Osteoblast (primary cell): ENCODE measurements at regions not wholly inside any gene's neighbourhood (a gene's known extent, or its start where the extent isn't known, plus 50 kb on each side); places are given as distances from the start of the nearest gene placed in this dataset.

Source experiments
- DNase-seq: peaks from one replicate; pipeline ENCODE4 v3.0.0; 2011; ENCODE audit warnings: low spot score, mixed read lengths; ENCODE audit not compliant: insufficient read length; ENCODE audit errors: missing footprints
- H2AFZ ChIP-seq: 2 replicates; pipeline ENCODE4 v1.6.0; 2011; ENCODE audit warnings: mild to moderate bottlenecking, low read length
- H3K27ac ChIP-seq: 2 replicates; pipeline ENCODE4 v1.5.1; 2011; ENCODE audit warnings: mild to moderate bottlenecking, low read depth, low read length, moderate library complexity
- H3K27me3 ChIP-seq: 2 replicates; pipeline ENCODE4 v1.6.0; 2012; ENCODE audit warnings: mild to moderate bottlenecking, control low read depth, inconsistent platforms, low read length, moderate library complexity; ENCODE audit not compliant: insufficient read depth
- H3K36me3 ChIP-seq: 2 replicates; pipeline ENCODE4 v1.5.1; 2011; ENCODE audit warnings: mild to moderate bottlenecking, low read length, control low read depth, moderate library complexity; ENCODE audit not compliant: insufficient read depth
- H3K4me1 ChIP-seq: 2 replicates; pipeline ENCODE4 v1.5.1; 2011; ENCODE audit warnings: mild to moderate bottlenecking, low read length, control low read depth, moderate library complexity; ENCODE audit not compliant: insufficient read depth
- H3K4me2 ChIP-seq: 2 replicates; pipeline ENCODE4 v1.6.0; 2011; ENCODE audit warnings: mild to moderate bottlenecking, low read length; ENCODE audit not compliant: insufficient read depth
- H3K4me3 ChIP-seq: fragments of 200-600 bp; sonication (generic); 3 replicates; pipeline ENCODE4 v1.5.1; 2012; ENCODE audit warnings: mild to moderate bottlenecking, low read length, inconsistent platforms; ENCODE audit not compliant: insufficient read depth
- H3K79me2 ChIP-seq: 2 replicates; pipeline ENCODE4 v1.6.0; 2012; ENCODE audit warnings: mild to moderate bottlenecking, low read length, control low read depth, inconsistent platforms; ENCODE audit not compliant: insufficient read depth
- H3K9me3 ChIP-seq: 2 replicates; pipeline ENCODE4 v1.5.1; 2011; ENCODE audit warnings: low read depth, low read length, control low read depth
- H4K20me1 ChIP-seq: 2 replicates; pipeline ENCODE4 v1.6.0; 2012; ENCODE audit warnings: mild to moderate bottlenecking, low read length, control low read depth; ENCODE audit not compliant: insufficient read depth
- CTCF ChIP-seq: IDR thresholded peaks from 2 replicates; pipeline ENCODE4 v1.5.1; 2011; ENCODE audit warnings: mild to moderate bottlenecking, low read depth, low read length, moderate library complexity; ENCODE audit errors: extremely low read depth

- H3K27ac ChIP-seq = no peak overlapping the region
- no peak for DNase-seq
- H3K36me3 ChIP-seq = no peaks in the 10 kb centered on the region
Observed at GRCh38 chr11:92873551-92873950, 95.9 kb upstream of the MTNR1B start.

GRCh38 chr11:92875473-92875872 lies 94.0 kb upstream of the MTNR1B start:
- H3K4me3 ChIP-seq = no peak overlapping the region
- no peak overlapping the region for H3K4me2 ChIP-seq
- H3K4me1 ChIP-seq = peaks cover 3% of the 10 kb centered on the region
- H3K27me3 ChIP-seq = no peaks in the 10 kb centered on the region
- H3K9me3 ChIP-seq = no peaks in the 10 kb centered on the region
- DNase-seq = no peak
- no peak overlapping the region for H2AFZ ChIP-seq
- H4K20me1 ChIP-seq = no peaks in the 10 kb centered on the region
- H3K36me3 ChIP-seq = no peaks in the 10 kb centered on the region
- no peak overlapping the region for H3K27ac ChIP-seq
- no peaks in the 10 kb centered on the region for H3K79me2 ChIP-seq
- no peak for TF ChIP-seq CTCF

More at GRCh38 chr11:92873551-92873950, 95.9 kb upstream of the MTNR1B start:
- H3K4me1 ChIP-seq = peaks cover 6% of the 10 kb centered on the region
- H4K20me1 ChIP-seq = no peaks in the 10 kb centered on the region
- peaks cover 3% of the 10 kb centered on the region for H3K27me3 ChIP-seq
- no peak overlapping the region for H3K4me2 ChIP-seq
- TF ChIP-seq CTCF = no peak
- H3K9me3 ChIP-seq = no peaks in the 10 kb centered on the region
- no peaks in the 10 kb centered on the region for H3K79me2 ChIP-seq
- no peak overlapping the region for H3K4me3 ChIP-seq
- no peak overlapping the region for H2AFZ ChIP-seq

- no peak for TF ChIP-seq CTCF
- no peaks in the 10 kb centered on the region for H3K36me3 ChIP-seq
Observed at GRCh38 chr11:92879086-92879485, 90.4 kb upstream of the MTNR1B start.

GRCh38 chr11:92880381-92880780 lies 89.1 kb upstream of the MTNR1B start:
- no peaks in the 10 kb centered on the region for H3K4me1 ChIP-seq
- no peak overlapping the region for H3K4me3 ChIP-seq
- no peak overlapping the region for H3K27ac ChIP-seq
- H4K20me1 ChIP-seq = no peaks in the 10 kb centered on the region
- no peak overlapping the region for H2AFZ ChIP-seq
- no peak overlapping the region for H3K4me2 ChIP-seq
- no peaks in the 10 kb centered on the region for H3K27me3 ChIP-seq
- TF ChIP-seq CTCF = no peak
- no peaks in the 10 kb centered on the region for H3K79me2 ChIP-seq
- no peaks in the 10 kb centered on the region for H3K36me3 ChIP-seq
- H3K9me3 ChIP-seq = no peaks in the 10 kb centered on the region
- DNase-seq = no peak

More at GRCh38 chr11:92879086-92879485, 90.4 kb upstream of the MTNR1B start:
- Histone ChIP-seq H3K27ac (no peak overlapping the region), H3K79me2 (no peaks in the 10 kb centered on the region), H3K27me3 (no peaks in the 10 kb centered on the region), H3K4me2 (no peak overlapping the region), H4K20me1 (no peaks in the 10 kb centered on the region), H3K9me3 (no peaks in the 10 kb centered on the region), H2AFZ (no peak overlapping the region), H3K4me3 (no peak overlapping the region), H3K4me1 (no peaks in the 10 kb centered on the region)
- DNase-seq = no peak
